GM12878 (cell line): ENCODE measurements at regions not wholly inside any gene's neighbourhood (a gene's known extent, or its start where the extent isn't known, plus 50 kb on each side); places are given as distances from the start of the nearest gene placed in this dataset.
A peak's percentile ranks its signal among the peaks of the same experiment; 100 is the strongest.
"Not testable (repeated sequence)": the region's sequence is repeated elsewhere in the genome, so short reads cannot be mapped to it uniquely, and the experiment has no call there.

Experiments
- ATAC-seq: fragments of 200-7000 bp; cut with Tn5 transposase; 3 replicates; pipeline ENCODE4 v1.9.1; 2020; ENCODE audit warnings: mild to moderate bottlenecking, moderate library complexity
- BruUV-seq: library from RNA; stranded (reverse); fragments of 400-500 nt; replicated peaks from 2 replicates; lab custom pipeline; 2021; lab: Mats Ljungman, UMichigan
- CTCF ChIA-PET: fragments of 300-600 bp; sonication (Branson Sonifier 250); formaldehyde crosslinking; extraction: SDS; loops from one replicate; lab custom pipeline; 2021; ENCODE audit warnings: inconsistent platforms; lab: Yijun Ruan, JAX
- POLR2A ChIA-PET: fragments of 350-600 bp; formaldehyde crosslinking; extraction: SDS; loops from one replicate; lab custom pipeline; 2021; ENCODE audit warnings: inconsistent platforms; lab: Charles Lee
- RAD21 ChIA-PET: fragments of 300-600 bp; sonication (Branson Sonifier 250); formaldehyde crosslinking; loops from one replicate; lab custom pipeline; 2023; ENCODE audit warnings: antibody characterized with exemption; ENCODE audit not compliant: unreplicated experiment; lab: Charles Lee
- SMC1A ChIA-PET: fragments of 300-600 bp; sonication (Branson Sonifier 250); formaldehyde crosslinking; loops from one replicate; lab custom pipeline; 2023; ENCODE audit not compliant: unreplicated experiment, uncharacterized antibody; lab: Charles Lee
- DNase-seq: peaks from one replicate; pipeline ENCODE4 v3.0.0-alpha.2; 2011; ENCODE audit warnings: low read depth, low spot score
- FAIRE-seq: peaks from 3 replicates; lab custom pipeline; 2011; peaks lifted over from hg19 to GRCh38; lab: Jason Lieb, UNC
- H2AFZ ChIP-seq: 2 replicates; pipeline ENCODE4 v1.6.0; 2011; ENCODE audit warnings: low read depth, low read length, control low read depth; ENCODE audit not compliant: control insufficient read depth
- H3K27ac ChIP-seq: 2 replicates; pipeline ENCODE4 v1.5.1; 2011; ENCODE audit warnings: control low read depth; ENCODE audit not compliant: control insufficient read depth, insufficient read depth
- H3K27me3 ChIP-seq, 2 experiments: replicated peaks in 1 of 2; 2 replicates each; pipeline versions ENCODE4 v1.6.0 to v1.6.1; 2011; ENCODE audit warnings: low read length in 1 of 2; ENCODE audit not compliant: control insufficient read depth in 2 of 2, insufficient read depth in 2 of 2
- H3K36me3 ChIP-seq, 2 experiments: 2 replicates each; pipeline ENCODE4 v1.5.1; 2011; ENCODE audit warnings: low read length in 1 of 2; ENCODE audit not compliant: control insufficient read depth in 2 of 2, insufficient read depth in 2 of 2
- H3K4me1 ChIP-seq: 2 replicates; pipeline ENCODE4 v1.6.1; 2011; ENCODE audit warnings: mild to moderate bottlenecking, low read length, moderate library complexity, mixed read lengths; ENCODE audit not compliant: control insufficient read depth, insufficient read depth
- H3K4me2 ChIP-seq: 2 replicates; pipeline ENCODE4 v1.6.0; 2011; ENCODE audit warnings: control low read depth; ENCODE audit not compliant: control insufficient read depth, insufficient read depth
- H3K4me3 ChIP-seq: fragments of 200-600 bp; sonication (generic); 2 replicates; pipeline ENCODE4 v1.5.1; 2016
- H3K79me2 ChIP-seq: 2 replicates; pipeline ENCODE4 v1.6.0; 2011; ENCODE audit warnings: low read length; ENCODE audit not compliant: control insufficient read depth, insufficient read depth
- H3K9ac ChIP-seq: 2 replicates; pipeline ENCODE4 v1.8.0; 2011; ENCODE audit warnings: low read length, control low read depth, mixed read lengths; ENCODE audit not compliant: control insufficient read depth, insufficient read depth
- H3K9me3 ChIP-seq: replicated peaks from 3 replicates; pipeline ENCODE4 v1.5.1; 2011; ENCODE audit warnings: mild to moderate bottlenecking, low read length; ENCODE audit not compliant: control insufficient read depth, insufficient read depth
- H4K20me1 ChIP-seq: 2 replicates; pipeline ENCODE4 v1.6.0; 2011; ENCODE audit not compliant: control insufficient read depth, insufficient read depth
- DPF2 ChIP-seq: fragments of 450-650 bp; IDR thresholded peaks from 2 replicates; pipeline ENCODE4 v1.6.1; 2017; ENCODE audit warnings: mild to moderate bottlenecking
- E2F8 ChIP-seq: fragments of 450-650 bp; IDR thresholded peaks from 2 replicates; pipeline ENCODE4 v1.6.1; 2018; ENCODE audit warnings: mild to moderate bottlenecking, low read depth, moderate library complexity; ENCODE audit not compliant: partially characterized antibody
- HCFC1 ChIP-seq: fragments of 150-350 bp; IDR thresholded peaks from 2 replicates; pipeline ENCODE4 v1.6.1; 2014; ENCODE audit warnings: low read length
- HSF1 ChIP-seq: fragments of 150-350 bp; IDR thresholded peaks from 2 replicates; pipeline ENCODE4 v1.6.1; 2014; ENCODE audit warnings: mild to moderate bottlenecking, low read depth, low read length
- NRF1 ChIP-seq: conservative IDR thresholded peaks from 2 replicates; pipeline ENCODE4 v1.6.1; 2011; ENCODE audit warnings: mild to moderate bottlenecking, low read depth, low read length, improper control_type of control experiment
- SMC3 ChIP-seq: IDR thresholded peaks from 2 replicates; pipeline ENCODE4 v1.6.1; 2011; ENCODE audit warnings: low read length, improper control_type of control experiment, borderline replicate concordance
- SP1 ChIP-seq: IDR thresholded peaks from one replicate; pipeline ENCODE4 v1.6.1; 2011; ENCODE audit warnings: low read depth, low read length
- YY1 ChIP-seq: IDR thresholded peaks from 2 replicates; pipeline ENCODE4 v1.6.1; 2011; ENCODE audit warnings: low read depth, mild to moderate bottlenecking, low read length
- WGBS: methylation state at CpG from one replicate; pipeline ENCODE4 v1.1.6; 2016; ENCODE audit warnings: low lambda C conversion rate; ENCODE audit not compliant: insufficient replicate concordance, insufficient coverage; ENCODE audit errors: missing lambda C conversion rate; 5-methylcytosine and 5-hydroxymethylcytosine counted together
- in situ Hi-C: fragments of 300-500 bp; cut with MboI; formaldehyde crosslinking; loops from 9 replicates; pipeline ENCODE4 v1.14.3; 2018; ENCODE audit warnings: mixed read lengths
- intact Hi-C: fragments of 100-400 bp; cut with micrococcal nuclease; formaldehyde crosslinking; loops from one replicate; pipeline ENCODE4 v1.14.2; 2022; ENCODE audit not compliant: unreplicated experiment

- 0 out of 2 replicates have a peak, but pooled peaks have one; percentile 30 for TF ChIP-seq DPF2
- TF ChIP-seq NRF1, result peak; percentile 55
- TF ChIP-seq E2F8, result peak; percentile 47
- TF ChIP-seq HSF1, result 0 out of 2 replicates have a peak, but pooled peaks have one; percentile 41
- peak; percentile 99 for TF ChIP-seq SMC3
- peak; percentile 15 for TF ChIP-seq SP1
- TF ChIP-seq HCFC1, result peak; percentile 38; the same call in 1 of the 2 replicates
- TF ChIP-seq YY1, result peak; percentile 85; the same call in 1 of the 2 replicates
Observed at GRCh38 chr22:25462474-25463346, 101.8 kb upstream of the GRK3 start (continued).

GRCh38 chr22:25463347-25463628 is 101.2 kb upstream of the GRK3 start:
- H3K27ac ChIP-seq, POLR2A ChIA-PET, H3K9ac ChIP-seq, H2AFZ ChIP-seq, H3K27me3 ChIP-seq, ATAC-seq, H3K4me2 ChIP-seq, H3K79me2 ChIP-seq, H3K4me1 ChIP-seq, BruUV-seq, H4K20me1 ChIP-seq, H3K9me3 ChIP-seq, H3K4me3 ChIP-seq, DNase-seq: not testable (repeated sequence)
- WGBS, result 65% methylated on average over 8 of the region's 8 CpGs
- ChIA-PET CTCF (interaction anchor here (0.7 to 3.7 kb wide), 7 partner anchors 16 to 309 kb away, joined by 3 to 44 read pairs (median 5); no protein-coding TSS in a partner anchor), RAD21 (interaction anchor here (1.4 to 4.2 kb wide), 5 partner anchors 12 to 310 kb away, joined by 5 to 23 read pairs (median 12); no protein-coding TSS in a partner anchor), SMC1A (interaction anchor here (1.8 to 3.3 kb wide), 2 partner anchors 81 to 237 kb away, joined by 6 to 12 read pairs; no protein-coding TSS in a partner anchor)
- intact Hi-C loops (loop anchor here (2.0 to 5.0 kb wide), 3 partner anchors 79 to 869 kb away; no protein-coding TSS in a partner anchor), in situ Hi-C loops (loop anchor here (5.0 kb wide), 2 partner anchors 239 to 309 kb away; no protein-coding TSS in a partner anchor)
- FAIRE-seq, result peak; percentile 85
- H3K36me3 ChIP-seq, result peaks cover 9 to 12% of the 10 kb centered on the region in 2 experiments; a peak in 3 of 4 replicates

- H3K9ac ChIP-seq, H3K79me2 ChIP-seq, H4K20me1 ChIP-seq, H3K4me3 ChIP-seq, H3K27me3 ChIP-seq, H3K27ac ChIP-seq, BruUV-seq, H3K4me2 ChIP-seq, FAIRE-seq, H2AFZ ChIP-seq, H3K36me3 ChIP-seq, DNase-seq, POLR2A ChIA-PET, H3K9me3 ChIP-seq, H3K4me1 ChIP-seq, ATAC-seq: not testable (repeated sequence)
- 100% methylated on average over 9 of the region's 9 CpGs for WGBS
- in situ Hi-C loops (loop anchor here (5.0 kb wide), 2 partner anchors 238 to 308 kb away; no protein-coding TSS in a partner anchor), intact Hi-C loops (loop anchor here (5.0 kb wide), 2 partner anchors 78 to 868 kb away; no protein-coding TSS in a partner anchor)
- RAD21 ChIA-PET, result interaction anchor here (1.4 kb wide), 1 partner anchor 237 kb away, joined by 3 read pairs; no protein-coding TSS in a partner anchor
- SMC1A ChIA-PET, result interaction anchor here (3.3 kb wide), 1 partner anchor 80 kb away, joined by 12 read pairs; no protein-coding TSS in a partner anchor
- CTCF ChIA-PET, result interaction anchor here (1.3 to 2.7 kb wide), 2 partner anchors 102 to 110 kb away, joined by 3 to 7 read pairs; no protein-coding TSS in a partner anchor
Observed at GRCh38 chr22:25464326-25464725, 100.1 kb upstream of the GRK3 start.
